OCI-LY7 (cell line): ENCODE measurements at regions not wholly inside any gene's neighbourhood (a gene's known extent, or its start where the extent isn't known, plus 50 kb on each side); places are given as distances from the start of the nearest gene placed in this dataset.

ENCODE experiments used
- BruUV-seq: library from RNA; stranded (reverse); fragments of 400-500 nt; replicated peaks from 2 replicates; lab custom pipeline; 2021; lab: Mats Ljungman, UMichigan
- CTCF ChIA-PET: fragments of 300-600 bp; sonication (Branson Sonifier 250); formaldehyde crosslinking; loops from one replicate; lab custom pipeline; 2022; ENCODE audit warnings: antibody characterized with exemption; ENCODE audit not compliant: unreplicated experiment; lab: Charles Lee
- POLR2A ChIA-PET: fragments of 300-600 bp; sonication (Branson Sonifier 250); formaldehyde crosslinking; loops from one replicate; lab custom pipeline; 2022; ENCODE audit warnings: antibody characterized with exemption; lab: Charles Lee
- DNase-seq: peaks from one replicate; pipeline ENCODE4 v3.0.0-alpha.2; 2015; ENCODE audit warnings: low spot score
- H2AFZ ChIP-seq: fragments of 200-600 bp; sonication (generic), shearing (Covaris generic); 2 replicates; pipeline ENCODE4 v1.6.1; 2014; ENCODE audit warnings: mild to moderate bottlenecking, antibody characterized with exemption, low read length, moderate library complexity
- H3K27ac ChIP-seq: fragments of 200-600 bp; sonication (generic); 2 replicates; pipeline ENCODE4 v1.5.1; 2014; ENCODE audit warnings: mixed run types, low read depth, mild to moderate bottlenecking, moderate library complexity, low read length, inconsistent platforms; ENCODE audit not compliant: poor library complexity, severe bottlenecking
- H3K36me3 ChIP-seq: fragments of 200-600 bp; sonication (generic); 2 replicates; pipeline ENCODE4 v1.6.1; 2014; ENCODE audit warnings: mild to moderate bottlenecking, antibody characterized with exemption, low read length, moderate library complexity, mixed read lengths; ENCODE audit not compliant: insufficient read depth
- H3K4me1 ChIP-seq: fragments of 200-600 bp; sonication (generic); 2 replicates; pipeline ENCODE4 v1.5.1; 2014; ENCODE audit warnings: mild to moderate bottlenecking, low read length; ENCODE audit not compliant: insufficient read depth, poor library complexity, severe bottlenecking
- H3K4me2 ChIP-seq: fragments of 200-600 bp; sonication (generic); 2 replicates; pipeline ENCODE4 v1.6.1; 2014; ENCODE audit warnings: mild to moderate bottlenecking, low read length
- H3K4me3 ChIP-seq: fragments of 200-600 bp; sonication (generic); 2 replicates; pipeline ENCODE4 v1.5.1; 2014; ENCODE audit warnings: mild to moderate bottlenecking, low read depth, low read length; ENCODE audit not compliant: poor library complexity, severe bottlenecking
- H3K79me2 ChIP-seq: fragments of 200-600 bp; sonication (generic); 2 replicates; pipeline ENCODE4 v1.6.1; 2016; ENCODE audit warnings: low read depth, mild to moderate bottlenecking, low read length, moderate library complexity, mixed read lengths; ENCODE audit not compliant: insufficient read depth
- H3K9me2 ChIP-seq: fragments of 200-600 bp; sonication (generic); 2 replicates; pipeline ENCODE4 v1.6.1; 2016; ENCODE audit warnings: mild to moderate bottlenecking, low read length, mixed read lengths; ENCODE audit not compliant: insufficient read depth
- H3K9me3 ChIP-seq: fragments of 200-600 bp; sonication (generic); 2 replicates; pipeline ENCODE4 v1.6.1; 2014; ENCODE audit warnings: mild to moderate bottlenecking, mixed run types, low read length, mixed read lengths
- H4K20me1 ChIP-seq: fragments of 200-600 bp; sonication (generic); 2 replicates; pipeline ENCODE4 v1.6.1; 2014; ENCODE audit warnings: mild to moderate bottlenecking, antibody characterized with exemption, low read length, moderate library complexity, mixed read lengths; ENCODE audit not compliant: insufficient read depth
- EZH2phosphoT487 ChIP-seq: fragments of 200-600 bp; sonication (generic); IDR thresholded peaks from 2 replicates; pipeline ENCODE4 v1.6.1; 2018; ENCODE audit warnings: low read depth, borderline replicate concordance, mild to moderate bottlenecking, mixed run types, antibody characterized with exemption, low read length, moderate library complexity, mixed read lengths
- intact Hi-C: fragments of 100-400 bp; cut with micrococcal nuclease; formaldehyde crosslinking; loops from one replicate; pipeline ENCODE4 v1.10.0; 2022; ENCODE audit not compliant: unreplicated experiment
- TF ChIP-seq, protein P1 (sequence below): fragments of 200-600 bp; sonication (generic); conservative IDR thresholded peaks from 2 replicates; pipeline ENCODE4 v1.5.1; 2014; ENCODE audit warnings: mild to moderate bottlenecking, antibody characterized with exemption, low read length, moderate library complexity, mixed read lengths

GRCh38 chr20:17858450-17859001 lies 110.1 kb downstream of the SNX5 start:
- H3K36me3 ChIP-seq: no peaks in the 10 kb centered on the region; the same call in 1 of the 2 replicates
- no peaks in the 10 kb centered on the region for H4K20me1 ChIP-seq
- H3K27ac ChIP-seq: no peak overlapping the region
- no peak for DNase-seq
- H3K4me3 ChIP-seq: no peak overlapping the region
- TF ChIP-seq, protein P1, sequence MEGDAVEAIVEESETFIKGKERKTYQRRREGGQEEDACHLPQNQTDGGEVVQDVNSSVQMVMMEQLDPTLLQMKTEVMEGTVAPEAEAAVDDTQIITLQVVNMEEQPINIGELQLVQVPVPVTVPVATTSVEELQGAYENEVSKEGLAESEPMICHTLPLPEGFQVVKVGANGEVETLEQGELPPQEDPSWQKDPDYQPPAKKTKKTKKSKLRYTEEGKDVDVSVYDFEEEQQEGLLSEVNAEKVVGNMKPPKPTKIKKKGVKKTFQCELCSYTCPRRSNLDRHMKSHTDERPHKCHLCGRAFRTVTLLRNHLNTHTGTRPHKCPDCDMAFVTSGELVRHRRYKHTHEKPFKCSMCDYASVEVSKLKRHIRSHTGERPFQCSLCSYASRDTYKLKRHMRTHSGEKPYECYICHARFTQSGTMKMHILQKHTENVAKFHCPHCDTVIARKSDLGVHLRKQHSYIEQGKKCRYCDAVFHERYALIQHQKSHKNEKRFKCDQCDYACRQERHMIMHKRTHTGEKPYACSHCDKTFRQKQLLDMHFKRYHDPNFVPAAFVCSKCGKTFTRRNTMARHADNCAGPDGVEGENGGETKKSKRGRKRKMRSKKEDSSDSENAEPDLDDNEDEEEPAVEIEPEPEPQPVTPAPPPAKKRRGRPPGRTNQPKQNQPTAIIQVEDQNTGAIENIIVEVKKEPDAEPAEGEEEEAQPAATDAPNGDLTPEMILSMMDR: no peak
- H2AFZ ChIP-seq: no peak overlapping the region
- BruUV-seq: no TSS peak
- POLR2A ChIA-PET: interaction anchor here (0.6 to 2.4 kb wide), 4 partner anchors 10 to 15 kb away, joined by 3 to 21 read pairs (median 7); no protein-coding TSS in a partner anchor
- intact Hi-C loops: loop anchor here (5.0 kb wide), 2 partner anchors 84 to 109 kb away; partner anchors contain the start of genes MGME1 and SNX5
- H3K4me2 ChIP-seq: no peak overlapping the region
- H3K4me1 ChIP-seq: peaks cover 64% of the 10 kb centered on the region
- H3K9me3 ChIP-seq: peaks cover 11% of the 10 kb centered on the region
- H3K79me2 ChIP-seq: no peaks in the 10 kb centered on the region
- CTCF ChIA-PET: no interaction called here
- no peaks in the 10 kb centered on the region for H3K9me2 ChIP-seq

- Histone ChIP-seq H3K4me1 (peaks cover 64% of the 10 kb centered on the region), H3K9me3 (peaks cover 11% of the 10 kb centered on the region), H3K27ac (no peak overlapping the region), H3K4me3 (no peak overlapping the region), H4K20me1 (no peaks in the 10 kb centered on the region), H2AFZ (no peak overlapping the region), H3K4me2 (no peak overlapping the region), H3K79me2 (no peaks in the 10 kb centered on the region), H3K36me3 (no peaks in the 10 kb centered on the region; the same call in 1 of the 2 replicates), H3K9me2 (no peaks in the 10 kb centered on the region)
- no TSS peak for BruUV-seq
- TF ChIP-seq, protein P1: no peak
- TF ChIP-seq EZH2phosphoT487: no peak
- no peak for DNase-seq
- CTCF ChIA-PET: interaction anchor here (0.6 kb wide), 1 partner anchor 9 kb away, joined by 3 read pairs; no protein-coding TSS in a partner anchor
- intact Hi-C loops: loop anchor here (2.0 to 5.0 kb wide), 4 partner anchors 21 to 109 kb away; partner anchors contain the start of genes MGME1 and SNX5
- POLR2A ChIA-PET: interaction anchor here (0.8 to 2.4 kb wide), 6 partner anchors 9 to 40 kb away, joined by 3 to 21 read pairs (median 4); no protein-coding TSS in a partner anchor
Measured at GRCh38 chr20:17857639-17858449, 110.8 kb downstream of the SNX5 start.
